Tibial artery (tissue), 4 donors: ENCODE measurements at regions not wholly inside any gene's neighbourhood (a gene's known extent, or its start where the extent isn't known, plus 50 kb on each side); places are given as distances from the start of the nearest gene placed in this dataset.

Experiments
- DNase-seq, 2 donors: peaks; one replicate each; pipeline ENCODE4 v3.0.0-alpha.2; 2019
- H3K27ac ChIP-seq, 2 donors: fragments of 200-600 bp; sonication (generic) in 1 of 2; 1 replicate in 1 of 2; 2 replicates in 1 of 2; pipeline ENCODE4 v1.5.1; 2018 to 2019; ENCODE audit warnings: mild to moderate bottlenecking in 1 of 2
- H3K27me3 ChIP-seq, 2 donors: fragments of 200-600 bp; sonication (generic) in 1 of 2; one replicate each; pipeline versions ENCODE4 v1.5.1 to v1.6.0; 2016 to 2019
- H3K36me3 ChIP-seq, 3 donors: fragments of 200-600 bp; sonication (generic) in 2 of 3; one replicate each; pipeline ENCODE4 v1.5.1; 2016 to 2019; ENCODE audit warnings: mild to moderate bottlenecking in 2 of 3
- H3K4me1 ChIP-seq, 4 donors: fragments of 200-600 bp; sonication (generic) in 2 of 4; 1 replicate in 3 of 4; 2 replicates in 1 of 4; pipeline ENCODE4 v1.5.1; 2016 to 2019
- H3K4me3 ChIP-seq, 2 donors: fragments of 200-600 bp; sonication (generic) in 1 of 2; 1 replicate in 1 of 2; 2 replicates in 1 of 2; pipeline ENCODE4 v1.5.1; 2018 to 2019; ENCODE audit warnings: mild to moderate bottlenecking in 2 of 2
- H3K9me3 ChIP-seq, 3 donors: fragments of 200-600 bp; sonication (generic) in 1 of 3; one replicate each; pipeline ENCODE4 v1.5.1; 2016 to 2019
- intact Hi-C: fragments of 100-400 bp; cut with DNase I; formaldehyde crosslinking; loops from one replicate; pipeline ENCODE4 v1.15.0; 2023; ENCODE audit warnings: low total_unique reads
- TF ChIP-seq, protein P1 (sequence below), 2 experiments: fragments of 200-600 bp in 1 of 2; fragments of 450-650 bp in 1 of 2; IDR thresholded peaks; one replicate each; pipeline ENCODE4 v1.5.1; 2017 to 2019; ENCODE audit warnings: antibody characterized with exemption in 2 of 2, mild to moderate bottlenecking in 1 of 2, moderate library complexity in 1 of 2

GRCh38 chr10:7488418-7488829, 77.6 kb upstream of the SFMBT2 start:
- H3K4me1 ChIP-seq = no peaks in the 10 kb centered on the region

GRCh38 chr10:7487528-7487927, 76.7 kb upstream of the SFMBT2 start:
- H3K36me3 ChIP-seq = no peaks in the 10 kb centered on the region
- no peak overlapping the region for H3K27ac ChIP-seq
- DNase-seq = no peak
- no peaks in the 10 kb centered on the region for H3K9me3 ChIP-seq
- TF ChIP-seq, protein P1, sequence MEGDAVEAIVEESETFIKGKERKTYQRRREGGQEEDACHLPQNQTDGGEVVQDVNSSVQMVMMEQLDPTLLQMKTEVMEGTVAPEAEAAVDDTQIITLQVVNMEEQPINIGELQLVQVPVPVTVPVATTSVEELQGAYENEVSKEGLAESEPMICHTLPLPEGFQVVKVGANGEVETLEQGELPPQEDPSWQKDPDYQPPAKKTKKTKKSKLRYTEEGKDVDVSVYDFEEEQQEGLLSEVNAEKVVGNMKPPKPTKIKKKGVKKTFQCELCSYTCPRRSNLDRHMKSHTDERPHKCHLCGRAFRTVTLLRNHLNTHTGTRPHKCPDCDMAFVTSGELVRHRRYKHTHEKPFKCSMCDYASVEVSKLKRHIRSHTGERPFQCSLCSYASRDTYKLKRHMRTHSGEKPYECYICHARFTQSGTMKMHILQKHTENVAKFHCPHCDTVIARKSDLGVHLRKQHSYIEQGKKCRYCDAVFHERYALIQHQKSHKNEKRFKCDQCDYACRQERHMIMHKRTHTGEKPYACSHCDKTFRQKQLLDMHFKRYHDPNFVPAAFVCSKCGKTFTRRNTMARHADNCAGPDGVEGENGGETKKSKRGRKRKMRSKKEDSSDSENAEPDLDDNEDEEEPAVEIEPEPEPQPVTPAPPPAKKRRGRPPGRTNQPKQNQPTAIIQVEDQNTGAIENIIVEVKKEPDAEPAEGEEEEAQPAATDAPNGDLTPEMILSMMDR (IDR thresholded peaks at IDR 0.05) = no peak
- intact Hi-C loops = no loop called here
- H3K4me3 ChIP-seq = no peak overlapping the region
- H3K4me1 ChIP-seq = no peaks in the 10 kb centered on the region
- H3K27me3 ChIP-seq = peaks cover 0 to 19% of the 10 kb centered on the region in 2 donors

More at GRCh38 chr10:7488418-7488829, 77.6 kb upstream of the SFMBT2 start:
- no peak for DNase-seq
- intact Hi-C loops = no loop called here
- H3K9me3 ChIP-seq = no peaks in the 10 kb centered on the region
- no peak overlapping the region for H3K4me3 ChIP-seq
- peaks cover 0 to 10% of the 10 kb centered on the region in 2 donors for H3K27me3 ChIP-seq
- H3K27ac ChIP-seq = no peak overlapping the region
- TF ChIP-seq, protein P1 (IDR thresholded peaks at IDR 0.05) = no peak
- no peaks in the 10 kb centered on the region for H3K36me3 ChIP-seq

DNA sequence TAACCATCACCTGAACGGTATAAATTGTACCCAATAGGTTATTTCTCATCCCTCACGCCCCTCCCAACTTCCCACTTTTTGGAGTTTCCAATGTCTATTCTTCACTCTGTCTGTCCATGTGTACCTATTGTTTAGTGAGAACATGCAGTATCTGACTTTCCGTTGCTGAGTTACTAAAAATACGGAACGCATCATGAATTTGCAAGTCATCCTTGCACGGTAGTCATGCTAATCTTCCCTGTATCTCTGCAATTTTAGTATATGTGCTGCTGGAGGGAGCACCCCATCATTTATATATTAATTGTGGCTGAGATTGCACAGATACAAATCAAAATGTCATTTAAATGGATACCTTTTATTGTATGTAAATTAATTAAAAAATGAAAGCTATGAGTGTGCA, 75.7 kb upstream of the SFMBT2 start:
- Histone ChIP-seq H3K27me3 (peaks cover 0 to 21% of the 10 kb centered on the region in 2 donors), H3K36me3 (no peaks in the 10 kb centered on the region), H3K4me1 (no peaks in the 10 kb centered on the region), H3K9me3 (no peaks in the 10 kb centered on the region), H3K27ac (no peak overlapping the region), H3K4me3 (no peak overlapping the region)
- DNase-seq = no peak
- TF ChIP-seq, protein P1 (IDR thresholded peaks at IDR 0.05) = no peak
- intact Hi-C loops = no loop called here

GRCh38 chr10:7485799-7486198, 75.0 kb upstream of the SFMBT2 start:
- H3K36me3 ChIP-seq = no peaks in the 10 kb centered on the region
- no peak for DNase-seq
- H3K4me3 ChIP-seq = no peak overlapping the region
- TF ChIP-seq, protein P1 (IDR thresholded peaks at IDR 0.05) = no peak
- H3K4me1 ChIP-seq = no peaks in the 10 kb centered on the region
- H3K9me3 ChIP-seq = no peaks in the 10 kb centered on the region
- H3K27me3 ChIP-seq = peaks cover 0 to 21% of the 10 kb centered on the region in 2 donors
- no peak overlapping the region for H3K27ac ChIP-seq
- intact Hi-C loops = no loop called here

- TF ChIP-seq, protein P1 (IDR thresholded peaks at IDR 0.05) = no peak
- peaks cover 0 to 21% of the 10 kb centered on the region in 2 donors for H3K27me3 ChIP-seq
- H3K9me3 ChIP-seq = no peaks in the 10 kb centered on the region
- no peaks in the 10 kb centered on the region for H3K36me3 ChIP-seq
- H3K4me1 ChIP-seq = no peaks in the 10 kb centered on the region
- DNase-seq = no peak
- intact Hi-C loops = no loop called here
- no peak overlapping the region for H3K27ac ChIP-seq
- no peak overlapping the region for H3K4me3 ChIP-seq
Observed at GRCh38 chr10:7485244-7485556, 74.4 kb upstream of the SFMBT2 start.
